Activated CD4-positive, alpha-beta T cell treated with anti-CD3 and anti-CD28 coated beads, Interleukin-2, Interleukin-4, amounts not matched to agents 100 ng/mL and 50 ng/mL, durations not matched to agents 16 hours and 8 hours (primary cell): ENCODE measurements at regions not wholly inside any gene's neighbourhood (a gene's known extent, or its start where the extent isn't known, plus 50 kb on each side); places are given as distances from the start of the nearest gene placed in this dataset.

Experiments used
- DNase-seq: peaks from one replicate; pipeline ENCODE4 v3.0.0-alpha.2; 2020; ENCODE audit warnings: low spot score

DNA sequence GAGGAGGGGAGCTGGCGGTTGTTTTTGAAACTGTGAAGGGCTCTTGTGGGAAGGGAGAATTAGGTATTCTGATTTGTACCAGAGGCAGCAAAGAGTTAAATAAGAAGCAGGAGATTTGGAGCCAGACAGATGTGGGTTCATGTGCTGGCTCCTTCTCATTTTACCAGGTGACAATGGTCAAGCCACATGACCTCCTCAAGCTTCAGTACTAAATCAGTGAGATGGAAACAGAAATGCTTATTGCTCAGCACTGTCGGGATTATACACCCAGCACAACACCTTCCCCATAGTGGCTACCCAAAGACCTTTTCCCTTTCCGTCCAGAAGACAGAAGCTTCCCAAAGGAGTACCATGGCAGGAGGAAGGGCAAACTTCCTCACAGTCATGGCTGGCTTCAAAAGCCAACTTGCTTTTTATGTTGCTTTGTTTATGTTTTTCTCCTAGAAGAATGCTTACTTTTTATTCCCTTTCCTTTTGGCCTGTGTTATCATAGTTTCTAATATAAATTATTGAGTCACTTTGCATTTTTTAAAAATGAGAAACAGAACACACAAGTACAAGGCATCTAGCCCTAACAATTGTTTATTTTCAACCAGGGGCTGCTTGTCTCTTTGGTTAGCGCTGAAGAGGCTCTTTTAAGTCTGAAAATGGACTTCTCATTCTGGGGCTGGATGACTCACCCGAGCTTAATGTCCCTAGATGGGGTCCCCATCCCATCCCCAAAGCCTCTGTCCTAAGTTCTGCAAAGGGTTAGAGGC is 181.5 kb upstream of the ZBED5 start:
- no peak for DNase-seq

DNA sequence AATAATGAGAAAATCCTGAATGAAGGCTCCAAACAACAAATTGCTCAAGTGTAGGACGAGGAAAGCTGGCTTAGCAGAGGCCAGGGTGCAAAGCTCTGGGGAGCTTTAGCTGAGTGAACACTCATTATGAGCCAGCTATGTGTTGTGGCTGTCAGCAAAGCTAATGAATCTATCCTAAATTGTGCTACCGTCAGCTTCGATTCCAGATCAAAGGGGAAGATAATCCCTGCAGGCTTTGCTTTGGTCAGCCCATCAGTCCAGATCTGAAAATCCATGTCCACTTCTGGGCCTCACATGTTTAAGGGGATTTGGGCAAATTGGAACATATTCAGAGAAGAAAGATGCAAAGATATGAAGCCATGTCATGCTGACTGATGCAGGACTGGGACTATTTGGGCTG is 180.9 kb upstream of the ZBED5 start:
- no peak for DNase-seq

DNA sequence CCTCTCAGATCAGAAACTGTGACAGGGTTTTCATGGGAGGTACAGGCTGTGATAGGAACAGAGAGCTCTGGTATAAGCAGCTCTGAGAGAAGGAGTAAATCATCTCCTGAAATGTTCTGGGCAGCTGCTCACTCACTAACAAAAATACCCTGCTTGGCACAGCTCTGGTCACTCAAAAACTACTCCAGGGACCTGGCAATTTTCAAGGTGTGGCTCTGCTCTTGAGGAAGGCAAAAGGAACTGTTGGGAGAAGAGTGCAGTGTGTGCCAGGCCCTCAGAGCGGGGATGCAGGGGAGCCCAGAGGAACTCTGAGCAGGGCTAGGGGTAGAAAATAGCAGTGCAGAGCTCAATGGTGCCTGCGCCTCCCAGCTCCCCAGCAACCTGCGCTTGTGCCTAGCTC is 180.5 kb upstream of the ZBED5 start:
- DNase-seq, result no peak

GRCh38 chr11:11036848-11037732 is 179.2 kb upstream of the ZBED5 start:
- DNase-seq, result peak; percentile 30

DNA sequence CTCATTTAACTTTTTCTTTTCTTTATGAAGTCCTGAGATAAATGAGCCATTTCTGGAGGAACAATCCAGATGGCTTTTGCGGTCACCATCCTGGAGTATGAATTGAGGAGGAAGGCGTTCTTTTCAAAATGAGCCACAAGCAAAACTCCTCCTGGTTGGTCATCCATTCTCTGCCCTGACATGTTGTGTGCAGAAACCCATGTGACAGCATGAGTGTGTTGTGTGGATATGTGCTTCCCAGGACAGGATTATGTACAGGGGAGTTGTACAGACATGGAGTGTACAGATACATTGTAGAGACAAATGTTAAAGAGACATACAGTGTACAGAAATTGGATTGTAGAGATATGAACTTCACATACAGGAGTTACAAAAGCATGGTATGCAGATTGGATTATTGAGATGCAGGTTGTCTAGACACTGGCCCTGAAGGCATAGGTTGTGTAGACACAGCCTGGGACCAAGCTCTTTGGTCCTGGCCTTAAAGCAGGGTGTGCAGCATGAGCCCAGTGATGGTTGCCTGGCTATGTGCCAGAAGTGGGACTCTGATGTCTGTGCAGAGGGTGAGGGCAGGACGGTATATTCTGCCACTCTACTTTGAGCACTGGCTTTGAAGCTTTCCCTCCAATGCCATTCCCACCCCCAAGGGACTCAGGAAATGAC is 178.5 kb upstream of the ZBED5 start:
- no peak for DNase-seq

DNA sequence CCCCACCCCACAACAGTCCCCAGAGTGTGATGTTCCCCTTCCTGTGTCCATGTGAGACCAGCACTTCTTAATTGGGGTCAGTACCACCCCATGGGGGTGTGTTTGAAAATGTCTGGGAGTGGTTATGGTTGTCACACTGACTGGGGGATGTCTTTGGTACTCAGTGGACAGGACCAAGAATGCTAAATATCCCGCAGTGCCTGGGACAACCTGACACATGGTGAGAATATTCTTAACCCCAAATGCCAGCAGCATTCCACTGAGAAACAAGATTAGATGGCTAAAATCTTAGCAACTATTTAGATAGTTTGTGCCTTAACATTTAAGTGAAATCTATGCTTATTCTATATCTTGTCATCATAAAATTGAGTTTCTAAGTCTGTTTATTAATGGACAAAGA is 177.5 kb upstream of the ZBED5 start:
- DNase-seq, result no peak

DNA sequence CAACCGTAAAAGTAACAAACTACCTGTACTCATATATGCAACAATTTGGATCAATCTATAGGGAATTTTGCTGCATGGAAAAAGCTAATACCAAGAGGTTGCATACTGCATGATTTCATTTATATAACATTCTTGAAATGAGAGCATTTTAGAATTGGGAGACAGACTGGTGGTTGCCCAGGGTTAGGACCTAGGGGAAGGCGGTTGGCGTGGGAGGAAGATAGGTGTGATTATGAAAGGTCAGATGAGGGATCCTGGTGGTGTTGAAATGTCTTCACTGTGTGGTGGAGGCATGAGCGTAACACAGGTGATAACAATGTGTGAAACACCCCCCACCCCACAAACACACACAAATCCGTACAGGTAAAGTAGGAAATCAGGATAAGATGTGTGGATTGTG is 176.6 kb upstream of the ZBED5 start:
- no peak for DNase-seq

DNA sequence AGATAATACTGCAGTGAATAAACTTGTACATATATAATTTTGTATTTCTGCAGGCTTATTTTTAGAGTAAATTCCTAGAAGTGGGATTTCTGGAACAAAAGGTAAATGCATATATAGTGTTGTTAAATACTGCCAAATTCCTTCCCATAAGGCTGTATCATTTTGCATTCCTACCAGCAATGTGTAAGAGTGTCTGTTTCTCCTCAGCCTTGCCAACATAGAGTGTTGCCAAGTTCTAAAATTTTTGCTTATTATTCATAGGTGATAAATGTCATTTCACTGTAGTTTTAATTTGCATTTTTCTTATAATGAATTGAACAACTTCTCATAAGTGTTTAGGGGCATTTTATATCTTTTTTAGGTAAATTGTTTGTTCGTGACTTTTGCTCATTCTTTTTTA is 174.2 kb upstream of the ZBED5 start:
- DNase-seq, result no peak

DNA sequence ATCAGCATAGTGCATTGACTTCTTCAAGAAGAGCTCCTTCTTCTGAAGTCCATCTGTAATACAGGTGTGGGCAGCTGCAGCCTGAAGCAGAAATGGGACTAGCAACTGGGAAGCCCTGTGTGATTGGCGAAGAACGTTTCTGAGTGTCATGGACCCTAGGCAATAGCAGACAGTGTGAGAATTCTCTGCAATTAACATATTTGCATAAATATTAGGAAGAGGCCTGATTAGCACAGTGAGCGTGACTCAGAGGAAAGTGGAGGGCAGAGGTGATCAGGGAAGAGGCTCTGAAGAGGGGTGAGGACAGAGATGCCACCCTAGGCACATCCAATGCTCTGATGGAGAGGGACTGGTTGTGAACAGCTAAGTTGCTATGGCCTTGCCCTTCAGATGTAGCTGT is 171.2 kb upstream of the ZBED5 start:
- no peak for DNase-seq

DNA sequence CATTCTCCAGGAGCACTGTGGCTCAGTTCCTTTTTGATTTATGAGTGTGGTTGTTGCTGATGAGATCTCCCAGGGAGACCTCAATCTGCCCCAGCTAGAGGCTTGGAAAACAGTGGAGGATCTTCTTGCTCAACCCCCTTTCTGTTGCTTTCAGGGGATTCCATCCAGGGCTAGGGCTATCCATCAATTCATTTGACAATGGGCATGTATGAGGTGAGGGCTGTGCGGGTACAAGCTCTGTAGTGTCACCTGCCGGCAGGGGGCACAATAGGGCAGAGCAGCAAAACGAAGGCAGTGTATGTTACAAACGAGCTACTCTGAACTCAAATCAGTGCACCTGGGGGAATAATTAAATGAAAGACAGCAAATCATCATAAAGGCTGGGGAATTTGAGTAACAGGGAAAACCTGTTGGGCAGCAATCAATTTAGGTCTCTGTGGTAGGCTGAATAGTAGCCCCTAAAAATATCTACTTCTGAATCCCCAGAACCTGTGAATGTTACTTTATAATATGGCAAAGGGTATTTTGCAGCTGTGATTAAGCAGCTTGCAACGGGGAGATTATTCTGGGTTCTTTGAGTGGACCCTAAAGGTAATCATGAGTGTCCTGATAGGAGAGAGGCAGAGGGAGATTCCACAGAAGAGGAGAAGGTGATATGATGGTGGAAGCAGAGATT is 170.3 kb upstream of the ZBED5 start:
- DNase-seq, result peak; percentile 67

DNA sequence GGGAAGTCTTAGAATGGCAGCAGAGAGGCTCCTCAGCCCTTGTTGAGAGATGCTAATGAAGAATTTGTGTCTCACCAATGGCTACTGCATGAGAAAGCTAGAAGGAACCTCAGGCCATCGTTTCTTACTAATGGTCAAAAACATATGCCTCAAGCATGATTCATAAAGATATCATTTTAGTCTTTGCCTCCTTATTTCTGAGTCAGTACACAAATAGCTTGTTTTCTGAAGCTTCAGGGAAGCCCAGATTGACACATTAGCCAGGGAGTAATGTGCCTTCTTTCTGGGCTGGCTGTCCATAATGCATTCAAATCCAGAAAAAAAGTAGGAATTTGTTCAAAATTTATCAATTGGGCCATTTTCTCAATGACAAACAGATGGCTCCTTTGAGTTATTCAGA is 169.4 kb upstream of the ZBED5 start:
- no peak for DNase-seq

DNA sequence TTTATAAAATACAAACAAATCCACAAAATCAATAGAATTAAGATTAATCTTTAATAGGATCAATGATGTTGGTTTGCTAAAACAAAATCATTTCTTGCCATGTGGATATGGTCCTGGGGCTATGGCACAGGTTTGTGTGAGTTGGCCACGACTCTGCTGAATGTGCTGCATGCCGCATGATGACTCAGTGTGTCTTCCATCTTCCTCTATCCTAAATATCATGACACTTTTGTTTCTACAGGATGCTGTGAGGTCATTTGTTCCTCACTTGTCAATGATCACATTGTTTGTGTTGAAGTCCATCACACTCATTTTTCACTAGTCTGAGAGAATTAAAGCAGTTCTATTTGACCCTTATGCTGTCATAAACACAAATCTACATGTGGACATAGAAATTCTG is 167.2 kb upstream of the ZBED5 start:
- DNase-seq, result no peak

DNA sequence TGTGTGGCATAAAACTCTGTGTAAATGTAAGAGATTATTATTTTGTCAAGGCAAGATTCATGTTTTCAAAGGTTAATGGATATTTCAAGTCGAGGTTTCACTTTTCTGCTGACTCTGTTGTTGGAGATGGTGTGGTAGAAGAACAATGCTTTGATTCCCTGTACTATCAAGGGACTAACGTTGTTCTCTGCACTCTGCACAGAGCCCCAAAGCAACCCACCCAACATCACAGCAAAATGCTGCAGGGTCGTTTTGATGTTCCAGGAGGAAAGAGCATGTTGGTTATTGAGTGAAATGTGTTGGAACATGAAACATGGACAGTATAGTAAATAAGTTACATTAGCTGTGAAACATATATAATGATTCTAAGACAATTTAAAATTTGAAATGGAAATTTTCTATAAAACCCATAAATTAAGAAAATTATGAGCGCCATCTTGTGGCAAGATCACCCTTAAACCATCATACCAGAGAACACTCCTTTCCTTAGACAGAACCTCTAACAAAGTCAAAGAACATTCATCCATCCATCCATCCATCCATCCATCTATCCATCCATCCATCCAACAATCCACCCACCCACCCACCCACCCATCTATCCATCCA is 164.4 kb upstream of the ZBED5 start:
- DNase-seq, result no peak

GRCh38 chr11:11021563-11021962 is 163.7 kb upstream of the ZBED5 start:
- DNase-seq, result no peak

- DNase-seq, result no peak
Observed at GRCh38 chr11:11020747-11021149, 162.9 kb upstream of the ZBED5 start.

GRCh38 chr11:11020219-11020726 is 162.4 kb upstream of the ZBED5 start:
- DNase-seq, result no peak

DNA sequence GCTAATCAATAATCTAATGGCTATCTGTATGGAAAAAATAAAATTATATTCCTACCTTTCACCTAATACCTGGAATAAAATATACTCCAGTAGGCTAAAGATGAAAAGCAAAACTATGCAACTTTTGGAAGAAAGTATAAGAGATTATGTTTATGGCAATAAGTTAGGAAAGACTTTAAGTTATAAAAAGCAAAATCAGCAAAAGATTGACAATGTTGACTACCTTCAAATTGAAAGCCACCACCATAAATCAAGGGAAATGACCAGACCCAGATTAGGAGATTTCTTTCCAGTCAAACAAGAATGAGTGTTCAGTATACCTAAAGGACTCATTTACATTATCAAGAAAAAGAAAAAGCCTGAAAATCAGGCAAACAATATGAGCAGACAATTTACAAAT is 159.1 kb upstream of the ZBED5 start:
- DNase-seq, result no peak

DNA sequence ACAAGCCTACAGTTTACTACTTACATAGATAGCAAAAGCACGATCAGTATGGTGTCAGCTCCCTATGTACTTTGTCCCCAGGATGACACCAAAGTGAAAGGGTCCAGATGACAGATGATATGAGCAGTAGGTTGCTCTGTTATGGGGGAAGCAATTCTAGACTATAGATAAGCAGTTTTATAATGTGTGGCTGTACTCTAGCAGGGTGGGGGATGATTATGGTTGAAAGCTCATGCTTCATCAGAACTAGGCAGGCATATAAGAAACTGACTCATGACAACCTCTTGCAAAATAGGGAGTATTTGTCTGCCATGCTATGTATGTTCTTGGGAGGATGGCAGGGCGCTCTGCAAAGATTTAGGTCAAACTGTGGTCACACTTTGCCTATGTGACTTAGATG is 158.2 kb upstream of the ZBED5 start:
- DNase-seq, result no peak

DNA sequence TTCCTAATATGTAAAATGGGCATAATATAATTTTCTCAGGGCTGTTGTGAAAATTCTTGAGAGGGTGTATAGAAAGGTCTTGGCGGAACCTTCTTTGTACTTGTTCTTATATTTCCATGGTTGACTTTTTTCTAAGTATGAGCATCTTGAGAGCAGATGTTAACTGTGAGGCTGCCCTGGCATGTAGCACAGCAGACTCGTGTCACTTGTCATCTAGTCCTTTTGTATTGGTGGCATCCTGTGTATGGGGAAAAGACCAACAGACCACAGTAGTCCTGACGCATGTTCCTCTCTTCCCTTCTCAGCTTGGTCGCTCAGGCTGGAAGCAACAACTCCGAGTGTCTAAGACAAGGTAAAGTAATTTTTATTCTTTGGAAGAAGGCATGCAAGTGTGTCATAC is 153.8 kb upstream of the ZBED5 start:
- no peak for DNase-seq

DNA sequence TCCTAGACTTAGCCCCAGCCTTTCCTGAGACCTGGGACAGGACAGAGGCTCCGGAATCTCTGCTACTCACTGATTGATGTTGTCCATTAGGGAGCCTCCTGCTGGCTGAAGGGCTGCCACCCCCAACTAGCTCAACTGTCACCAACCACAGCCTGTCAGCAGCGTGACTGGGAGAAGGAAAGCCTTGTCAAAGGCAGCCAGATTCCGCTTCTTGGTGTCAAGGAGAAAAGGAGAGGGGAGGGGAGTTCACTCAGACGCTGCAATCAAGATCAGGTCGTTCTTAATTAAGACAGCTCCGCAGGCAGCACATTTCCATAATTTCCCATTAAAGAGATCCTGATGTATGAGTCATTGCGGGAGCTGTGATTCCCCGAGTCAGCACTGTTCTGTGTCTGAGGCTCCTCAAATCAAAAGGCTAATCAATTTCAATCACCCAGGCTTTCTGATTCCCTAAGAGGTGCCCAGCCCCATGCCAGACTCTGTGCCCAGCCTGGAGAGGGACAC is 152.8 kb upstream of the ZBED5 start:
- DNase-seq, result no peak

DNA sequence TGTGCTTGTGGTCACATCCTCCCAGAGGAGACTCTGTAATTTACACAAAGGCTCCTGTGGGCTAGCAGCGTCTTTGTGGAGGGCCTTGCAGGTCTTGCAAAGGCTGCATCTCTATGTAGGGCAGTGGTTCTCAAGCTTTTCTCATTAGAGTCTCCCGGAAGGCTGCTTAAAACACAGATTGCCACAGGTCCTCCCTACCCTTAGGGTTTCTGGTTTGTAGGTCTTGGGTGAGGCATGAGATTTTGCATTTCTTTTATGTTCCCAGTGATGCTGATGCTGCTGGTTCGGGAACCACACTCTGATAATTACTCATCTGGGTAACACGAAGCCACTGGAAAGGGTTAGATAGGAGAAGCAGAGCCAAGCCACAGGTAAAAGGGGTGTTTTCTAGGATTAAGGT is 151.3 kb upstream of the ZBED5 start:
- no peak for DNase-seq

DNA sequence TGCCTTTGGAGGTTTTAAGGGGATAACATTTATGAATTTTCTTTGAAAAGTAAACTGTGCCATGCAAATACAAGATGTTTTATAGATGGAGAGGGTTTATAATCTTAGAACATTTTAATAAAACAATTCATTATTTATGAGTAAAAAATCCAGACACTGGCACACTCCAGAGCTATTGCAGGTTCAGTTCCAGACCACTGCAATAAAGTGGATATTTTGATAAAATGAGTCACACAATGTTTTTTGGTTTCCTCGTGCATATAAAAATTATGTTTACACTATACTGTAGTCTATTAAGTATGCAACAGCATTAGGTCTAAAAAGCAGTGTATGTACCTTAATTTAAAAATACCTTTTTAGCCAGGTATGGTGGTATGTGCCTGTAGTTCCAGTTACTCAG is 146.2 kb upstream of the ZBED5 start:
- DNase-seq, result no peak
